Neuronal stem cell (in vitro differentiated cells): ENCODE measurements at regions not wholly inside any gene's neighbourhood (a gene's known extent, or its start where the extent isn't known, plus 50 kb on each side); places are given as distances from the start of the nearest gene placed in this dataset.

Experiments
- DNase-seq: peaks from one replicate; pipeline ENCODE4 v3.0.0-alpha.2; 2013; ENCODE audit warnings: low spot score
- H2AFZ ChIP-seq: one replicate; pipeline ENCODE4 v1.6.1; 2013; ENCODE audit warnings: mild to moderate bottlenecking, low read length, inconsistent platforms
- H2AK5ac ChIP-seq: 2 replicates; pipeline ENCODE4 v1.6.1; 2013; ENCODE audit warnings: low read depth, mild to moderate bottlenecking, inconsistent platforms, low read length, moderate library complexity, mixed read lengths
- H2BK120ac ChIP-seq: 2 replicates; pipeline ENCODE4 v1.6.1; 2013; ENCODE audit warnings: low read depth, mild to moderate bottlenecking, inconsistent platforms, low read length, moderate library complexity, mixed read lengths
- H2BK12ac ChIP-seq: one replicate; pipeline ENCODE4 v1.6.1; 2013; ENCODE audit warnings: low read length, inconsistent platforms
- H2BK15ac ChIP-seq: 2 replicates; pipeline ENCODE4 v1.6.1; 2013; ENCODE audit warnings: mild to moderate bottlenecking, low read length, inconsistent platforms, mixed read lengths
- H2BK5ac ChIP-seq: one replicate; pipeline ENCODE4 v1.6.1; 2013; ENCODE audit warnings: inconsistent platforms, mild to moderate bottlenecking, low read length, moderate library complexity
- H3K14ac ChIP-seq: one replicate; pipeline ENCODE4 v1.6.1; 2013; ENCODE audit warnings: low read length, inconsistent platforms
- H3K18ac ChIP-seq: 2 replicates; pipeline ENCODE4 v1.6.1; 2013; ENCODE audit warnings: low read length, inconsistent platforms
- H3K23ac ChIP-seq: 2 replicates; pipeline ENCODE4 v1.6.1; 2013; ENCODE audit warnings: low read depth, mild to moderate bottlenecking, mixed read lengths, low read length, inconsistent platforms; ENCODE audit not compliant: poor library complexity
- H3K27ac ChIP-seq: replicated peaks from 3 replicates; pipeline ENCODE4 v1.5.1; 2013; ENCODE audit warnings: low read length, inconsistent platforms
- H3K27me3 ChIP-seq, 3 experiments: 2 replicates each; pipeline ENCODE4 v1.6.1; 2013; ENCODE audit warnings: low read length in 3 of 3, mild to moderate bottlenecking in 2 of 3, inconsistent platforms in 1 of 3, low read depth in 1 of 3, mixed read lengths in 1 of 3, moderate library complexity in 1 of 3; ENCODE audit not compliant: control insufficient read depth in 3 of 3, insufficient read depth in 3 of 3
- H3K36me3 ChIP-seq, 2 donors: replicated peaks in 1 of 2; 2 replicates each; pipeline ENCODE4 v1.6.1; 2013; ENCODE audit warnings: low read length in 2 of 2; ENCODE audit not compliant: control insufficient read depth in 2 of 2, insufficient read depth in 2 of 2
- H3K4ac ChIP-seq: 2 replicates; pipeline ENCODE4 v1.6.1; 2013; ENCODE audit warnings: inconsistent platforms, mild to moderate bottlenecking, low read length, moderate library complexity
- H3K4me1 ChIP-seq, 2 donors: 1 replicate in 1 of 2; 2 replicates in 1 of 2; pipeline ENCODE4 v1.6.1; 2013; ENCODE audit warnings: low read length in 2 of 2, low read depth in 1 of 2; ENCODE audit not compliant: control insufficient read depth in 2 of 2, insufficient read depth in 1 of 2
- H3K4me2 ChIP-seq: one replicate; pipeline ENCODE4 v1.6.1; 2013; ENCODE audit warnings: mild to moderate bottlenecking, low read length, inconsistent platforms; ENCODE audit not compliant: insufficient read depth, poor library complexity, severe bottlenecking
- H3K4me3 ChIP-seq, 2 donors: 2 replicates each; pipeline ENCODE4 v1.5.1; 2013; ENCODE audit warnings: low read length in 2 of 2, mild to moderate bottlenecking in 2 of 2, inconsistent platforms in 1 of 2, moderate library complexity in 1 of 2
- H3K79me1 ChIP-seq: one replicate; pipeline ENCODE4 v1.6.1; 2013; ENCODE audit warnings: low read depth, mild to moderate bottlenecking, inconsistent platforms, low read length, moderate library complexity
- H3K9ac ChIP-seq: one replicate; pipeline ENCODE4 v1.6.1; 2013; ENCODE audit warnings: mild to moderate bottlenecking, low read depth, low read length, inconsistent platforms; ENCODE audit not compliant: poor library complexity
- H3K9me3 ChIP-seq, 2 donors: replicated peaks in 1 of 2; 2 replicates each; pipeline versions ENCODE3 to v1.6.1; 2013; ENCODE audit warnings: low read length in 2 of 2, mild to moderate bottlenecking in 2 of 2, inconsistent platforms in 1 of 2, low read depth in 1 of 2, mixed read lengths in 1 of 2, moderate library complexity in 1 of 2; ENCODE audit not compliant: control insufficient read depth in 2 of 2, insufficient read depth in 1 of 2
- H4K8ac ChIP-seq: one replicate; pipeline ENCODE4 v1.6.1; 2013; ENCODE audit warnings: low read depth, mild to moderate bottlenecking, inconsistent platforms, low read length, moderate library complexity
- H4K91ac ChIP-seq: one replicate; pipeline ENCODE4 v1.6.1; 2013; ENCODE audit warnings: low read length, low read depth, mild to moderate bottlenecking, inconsistent platforms; ENCODE audit not compliant: poor library complexity
- WGBS, 2 donors: extraction: QIAGEN DNeasy Blood & Tissue Kit; methylation state at CpG; one replicate each; pipeline ENCODE4 v1.1.7; 2013; ENCODE audit warnings: missing lambda C conversion rate in 2 of 2, mixed read lengths in 1 of 2; ENCODE audit not compliant: insufficient read length in 2 of 2, insufficient replicate concordance in 1 of 2; ENCODE audit errors: extremely low coverage in 2 of 2; 5-methylcytosine and 5-hydroxymethylcytosine counted together

DNA sequence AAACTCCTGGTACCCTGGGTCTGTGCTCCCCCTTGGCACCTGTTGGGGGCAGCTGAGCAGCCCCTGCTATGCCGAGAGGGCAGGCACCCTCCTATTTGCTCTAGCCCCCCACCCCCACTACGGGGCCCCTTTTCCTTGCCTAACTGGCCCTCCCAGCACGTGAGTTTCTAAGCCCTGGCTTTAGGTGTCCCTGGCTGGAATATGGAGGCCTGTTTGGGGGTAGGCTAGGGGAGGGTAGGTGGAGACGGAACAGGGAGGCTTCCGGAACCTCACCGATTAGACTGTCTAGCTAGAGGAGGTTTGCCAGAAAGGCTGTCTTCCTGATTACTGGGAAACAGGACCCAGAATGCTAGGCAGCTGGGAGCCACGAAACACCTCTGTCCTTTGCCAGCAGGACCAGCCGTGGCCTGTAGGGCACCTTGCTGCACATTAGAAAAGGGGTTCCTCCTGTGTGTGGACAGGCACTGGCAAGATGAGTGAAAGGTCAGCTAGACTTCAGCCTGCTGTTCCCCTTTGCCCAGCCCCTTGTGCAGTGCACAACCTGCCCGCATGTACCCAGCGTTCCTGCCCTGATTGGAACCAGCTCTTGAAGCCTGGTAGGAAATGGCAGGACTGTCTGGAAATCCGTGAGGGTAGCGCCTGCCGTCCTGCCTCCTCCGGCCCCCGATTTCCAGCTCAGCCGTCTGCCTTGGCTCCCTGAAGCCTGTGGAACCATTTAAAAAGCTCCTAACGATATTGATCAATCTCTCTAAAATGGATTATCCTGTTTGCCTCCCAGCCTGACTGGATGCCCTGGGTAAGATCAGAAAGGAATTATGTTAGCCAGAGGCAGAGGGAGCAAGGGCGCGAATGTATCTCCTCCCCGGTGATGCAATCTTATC lies 83.4 kb upstream of the GSE1 start:
- Histone ChIP-seq H3K4me3 (no peak overlapping the region), H3K4me1 (peaks cover 15 to 42% of the 10 kb centered on the region in 2 donors), H3K4ac (no peak overlapping the region), H2BK15ac (no peak overlapping the region), H4K8ac (no peak overlapping the region), H3K9ac (no peak overlapping the region), H2BK5ac (no peak overlapping the region), H3K4me2 (no peak overlapping the region), H3K27ac (no peak overlapping the region), H2BK12ac (no peak overlapping the region), H4K91ac (no peak overlapping the region), H2AFZ (no peak overlapping the region), H3K36me3 (no peaks in the 10 kb centered on the region), H3K14ac (peak overlapping the region; percentile 28), H3K27me3 (peaks cover 0 to 37% (median 0%) of the 10 kb centered on the region in 3 experiments), H2AK5ac (no peak overlapping the region), H2BK120ac (no peak overlapping the region), H3K79me1 (no peaks in the 10 kb centered on the region), H3K23ac (peak overlapping the region; percentile 14), H3K9me3 (peaks cover 0 to 4% of the 10 kb centered on the region in 2 donors), H3K18ac (peak overlapping the region; percentile 41)
- DNase-seq = no peak
- WGBS, 2 donors = no CpG with 5 or more reads among the region's 20 CpGs

DNA sequence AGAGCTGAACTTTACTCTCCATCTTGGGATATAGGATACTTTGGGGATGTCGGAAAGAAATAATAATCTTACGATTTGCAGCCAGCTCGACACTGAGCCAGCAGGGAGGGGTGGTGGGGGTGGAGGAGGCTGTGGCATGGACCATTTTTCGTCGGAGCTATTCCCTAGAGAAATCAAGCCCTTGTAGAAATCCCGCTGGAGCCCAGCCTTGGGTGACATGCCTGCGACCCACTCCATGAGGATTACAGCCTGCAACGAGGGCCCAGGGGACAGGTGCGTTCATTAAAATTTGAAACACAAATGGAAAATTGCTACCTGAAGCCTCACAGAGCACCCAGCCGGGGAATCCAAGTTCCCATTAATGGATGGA lies 82.8 kb upstream of the GSE1 start:
- Histone ChIP-seq H2BK120ac (no peak overlapping the region), H3K4ac (no peak overlapping the region), H3K4me2 (no peak overlapping the region), H3K9me3 (peaks cover 0 to 4% of the 10 kb centered on the region in 2 donors), H3K36me3 (no peaks in the 10 kb centered on the region), H3K4me1 (peaks cover 14 to 36% of the 10 kb centered on the region in 2 donors), H3K27ac (no peak overlapping the region), H4K8ac (no peak overlapping the region), H4K91ac (no peak overlapping the region), H3K9ac (no peak overlapping the region), H3K18ac (no peak overlapping the region), H3K27me3 (peaks cover 0 to 31% (median 0%) of the 10 kb centered on the region in 3 experiments), H2BK12ac (no peak overlapping the region), H3K14ac (no peak overlapping the region), H3K79me1 (no peaks in the 10 kb centered on the region), H3K4me3 (no peak overlapping the region), H2BK15ac (no peak overlapping the region), H3K23ac (no peak overlapping the region), H2AK5ac (no peak overlapping the region), H2BK5ac (no peak overlapping the region), H2AFZ (no peak overlapping the region)
- no peak for DNase-seq
- no CpG with 5 or more reads among the region's 10 CpGs for WGBS, 2 donors

DNA sequence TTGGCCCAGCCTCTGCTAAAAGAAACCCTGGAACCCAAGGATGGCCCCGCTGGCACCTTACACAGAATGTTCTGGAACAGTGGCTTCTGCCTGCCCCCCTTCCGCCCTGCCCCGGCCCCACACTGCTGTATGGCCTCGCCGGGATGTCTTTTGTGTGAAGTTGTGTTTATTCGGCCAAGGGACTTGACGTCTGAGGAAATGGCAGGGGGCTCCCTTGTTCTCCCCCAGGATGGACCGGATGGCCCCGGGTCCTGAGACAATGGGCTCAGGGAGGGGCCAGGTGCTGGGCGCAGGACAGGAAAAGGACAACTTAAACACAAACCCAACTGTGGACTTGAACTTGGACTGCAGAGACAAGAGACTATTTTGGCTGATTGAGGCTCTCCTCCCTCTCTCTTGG lies 81.6 kb upstream of the GSE1 start:
- no peak overlapping the region for H3K4me2 ChIP-seq
- no peaks in the 10 kb centered on the region for H3K79me1 ChIP-seq
- H3K23ac ChIP-seq = no peak overlapping the region
- H4K8ac ChIP-seq = no peak overlapping the region
- no peak overlapping the region for H3K27ac ChIP-seq
- DNase-seq = no peak
- H3K4ac ChIP-seq = no peak overlapping the region
- H3K14ac ChIP-seq = no peak overlapping the region
- WGBS, 2 donors = no CpG with 5 or more reads among the region's 10 CpGs
- H3K9me3 ChIP-seq = peaks cover 0 to 4% of the 10 kb centered on the region in 2 donors
- H2AK5ac ChIP-seq = peak overlapping the region; percentile 69
- peaks cover 13 to 30% of the 10 kb centered on the region in 2 donors for H3K4me1 ChIP-seq
- no peak overlapping the region for H3K4me3 ChIP-seq
- no peak overlapping the region for H2BK5ac ChIP-seq
- H2AFZ ChIP-seq = no peak overlapping the region
- no peak overlapping the region for H2BK15ac ChIP-seq
- no peaks in the 10 kb centered on the region for H3K36me3 ChIP-seq
- H3K27me3 ChIP-seq = peaks cover 0 to 20% (median 0%) of the 10 kb centered on the region in 3 experiments
- no peak overlapping the region for H2BK12ac ChIP-seq
- no peak overlapping the region for H3K18ac ChIP-seq
- H4K91ac ChIP-seq = no peak overlapping the region
- H3K9ac ChIP-seq = no peak overlapping the region
- H2BK120ac ChIP-seq = no peak overlapping the region

DNA sequence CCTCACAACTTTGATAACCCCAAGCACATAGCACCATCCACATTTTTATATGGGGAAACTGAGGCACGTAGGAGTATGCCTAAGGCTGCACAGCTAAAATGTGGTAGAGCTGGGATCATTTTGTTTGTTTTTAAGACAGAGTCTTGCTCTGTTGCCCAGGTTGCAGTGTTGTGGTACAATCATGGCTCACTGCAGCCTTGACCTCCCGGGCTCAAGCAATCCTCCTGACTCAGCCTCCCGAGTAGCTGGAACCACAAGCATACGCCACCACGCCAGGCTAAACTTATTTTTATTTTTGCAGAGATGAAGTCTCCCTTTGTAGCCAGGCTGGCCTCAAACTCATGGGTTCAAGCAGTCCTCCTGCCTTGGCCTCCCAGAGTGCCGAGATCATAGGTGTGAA lies 81.0 kb upstream of the GSE1 start:
- H3K9me3 ChIP-seq = peaks cover 0 to 4% of the 10 kb centered on the region in 2 donors
- peak overlapping the region; percentile 56 for H3K14ac ChIP-seq
- H3K4me1 ChIP-seq = peaks cover 10 to 28% of the 10 kb centered on the region in 2 donors
- H3K27me3 ChIP-seq = peaks cover 0 to 14% (median 0%) of the 10 kb centered on the region in 3 experiments
- H2BK120ac ChIP-seq = no peak overlapping the region
- no peak overlapping the region for H3K9ac ChIP-seq
- H4K8ac ChIP-seq = no peak overlapping the region
- H3K27ac ChIP-seq = no peak overlapping the region
- H2BK15ac ChIP-seq = no peak overlapping the region
- H3K79me1 ChIP-seq = no peaks in the 10 kb centered on the region
- H3K23ac ChIP-seq = no peak overlapping the region
- no peak overlapping the region for H3K4me2 ChIP-seq
- no CpG with 5 or more reads among the region's 6 CpGs for WGBS, 2 donors
- H2AK5ac ChIP-seq = no peak overlapping the region
- H2BK12ac ChIP-seq = no peak overlapping the region
- no peak for DNase-seq
- H2BK5ac ChIP-seq = peak overlapping the region; percentile 43
- H3K4me3 ChIP-seq = no peak overlapping the region
- H3K18ac ChIP-seq = no peak overlapping the region
- no peak overlapping the region for H3K4ac ChIP-seq
- H2AFZ ChIP-seq = no peak overlapping the region
- no peaks in the 10 kb centered on the region for H3K36me3 ChIP-seq
- H4K91ac ChIP-seq = no peak overlapping the region
